GM13977 (cell line): ENCODE measurements at regions not wholly inside any gene's neighbourhood (a gene's known extent, or its start where the extent isn't known, plus 50 kb on each side); places are given as distances from the start of the nearest gene placed in this dataset.

Experiments
- DNase-seq: peaks from one replicate; pipeline ENCODE4 v3.0.0; 2012; ENCODE audit warnings: low spot score
- CTCF ChIP-seq: IDR thresholded peaks from 2 replicates; pipeline ENCODE4 v1.5.1; 2012; ENCODE audit warnings: mild to moderate bottlenecking, control low read depth; ENCODE audit not compliant: insufficient read depth; ENCODE audit errors: extremely low read depth, missing control alignments
- in situ Hi-C: fragments of 300-500 bp; cut with MboI; formaldehyde crosslinking; loops from one replicate; pipeline ENCODE4 v1.12.0; 2022; ENCODE audit warnings: low sequenced_read_pairs, low pct_unique_long_range_greater_than_20kb, mixed read lengths, inconsistent platforms; ENCODE audit not compliant: unreplicated experiment

DNA sequence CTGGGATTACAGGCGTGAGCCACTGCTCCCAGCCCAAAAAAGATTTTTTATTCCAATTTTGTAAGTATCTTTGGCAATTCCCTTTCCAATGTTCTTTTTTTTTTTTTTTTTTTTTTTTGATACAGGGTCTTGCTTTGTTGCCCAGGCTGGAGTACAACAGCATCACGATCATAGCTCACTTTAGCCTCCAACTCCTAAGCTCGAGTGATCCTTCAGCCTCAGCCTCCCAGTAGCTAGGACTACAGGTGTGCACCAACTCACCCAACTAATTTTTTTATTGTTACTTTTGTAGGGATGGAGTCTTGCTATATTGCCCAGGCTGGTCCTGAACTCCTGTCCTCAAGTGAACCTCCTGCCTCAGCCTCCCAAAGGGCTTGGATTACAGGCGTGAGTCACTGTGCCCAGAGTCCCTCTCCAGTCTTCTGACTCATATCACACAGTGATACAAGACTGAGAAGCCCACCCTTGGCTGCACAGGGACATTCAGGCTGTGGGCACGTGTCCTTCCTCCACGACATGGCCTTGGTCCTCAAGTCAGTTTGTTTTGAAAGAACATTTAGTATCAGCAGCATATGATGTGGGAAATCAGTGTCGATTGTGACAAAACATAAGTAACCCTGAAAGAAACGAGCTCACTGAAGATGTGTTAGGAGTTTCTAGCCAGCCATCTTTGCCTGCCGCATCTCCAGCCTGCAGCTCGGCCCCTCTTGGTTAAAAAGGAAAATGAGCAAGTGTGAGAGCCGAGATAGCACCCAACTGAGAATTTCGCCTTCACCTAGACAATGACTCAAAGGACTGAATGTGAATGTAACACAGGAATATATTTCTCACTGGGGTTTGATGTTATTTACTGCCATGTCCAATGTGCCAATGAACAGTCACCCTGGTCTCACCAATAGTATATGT is 175.5 kb downstream of the MN1 start:
- in situ Hi-C loops, result no loop called here
- TF ChIP-seq CTCF, result no peak
- DNase-seq, result no peak

DNA sequence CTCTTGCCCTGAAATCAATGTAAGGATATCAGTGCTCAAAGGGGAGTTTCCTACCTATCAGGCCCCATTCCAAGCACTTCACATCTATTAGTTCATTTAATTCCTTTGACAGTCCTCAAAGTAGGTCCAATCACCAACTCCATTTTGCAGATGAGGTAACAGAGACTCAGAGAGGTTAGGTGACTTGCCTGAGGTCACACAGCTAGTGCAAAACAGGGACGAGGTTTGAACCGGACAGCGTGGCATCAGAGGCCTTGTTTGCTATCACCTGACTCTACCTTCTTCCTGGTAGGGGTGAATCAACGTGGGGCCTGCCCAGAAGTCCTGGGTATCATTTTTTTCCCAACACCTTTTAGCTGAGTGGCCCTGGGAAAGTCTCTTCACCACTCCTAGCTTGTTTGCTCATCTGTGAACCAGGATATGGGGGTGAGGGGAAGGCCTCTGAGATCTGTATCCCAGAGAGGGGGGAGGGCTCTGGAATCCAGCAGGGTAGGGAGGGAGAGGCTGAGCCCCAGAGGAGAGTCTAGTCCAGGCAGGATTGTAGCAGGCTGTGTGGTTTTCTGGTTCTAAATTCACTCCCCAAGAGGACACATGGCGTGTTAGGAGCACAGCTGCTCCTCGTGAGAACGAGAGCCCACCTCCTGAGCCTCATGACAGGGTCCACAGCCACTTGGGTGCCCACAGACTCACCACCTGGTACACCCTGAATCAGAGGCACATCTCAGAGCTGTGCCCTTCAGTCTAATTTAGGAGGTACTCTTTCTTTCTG is 174.7 kb downstream of the MN1 start:
- DNase-seq, result no peak
- in situ Hi-C loops, result no loop called here
- TF ChIP-seq CTCF, result no peak

- DNase-seq, result no peak
- no peak for TF ChIP-seq CTCF
- in situ Hi-C loops, result no loop called here
Observed at GRCh38 chr22:27627444-27627833, 174.1 kb downstream of the MN1 start.

DNA sequence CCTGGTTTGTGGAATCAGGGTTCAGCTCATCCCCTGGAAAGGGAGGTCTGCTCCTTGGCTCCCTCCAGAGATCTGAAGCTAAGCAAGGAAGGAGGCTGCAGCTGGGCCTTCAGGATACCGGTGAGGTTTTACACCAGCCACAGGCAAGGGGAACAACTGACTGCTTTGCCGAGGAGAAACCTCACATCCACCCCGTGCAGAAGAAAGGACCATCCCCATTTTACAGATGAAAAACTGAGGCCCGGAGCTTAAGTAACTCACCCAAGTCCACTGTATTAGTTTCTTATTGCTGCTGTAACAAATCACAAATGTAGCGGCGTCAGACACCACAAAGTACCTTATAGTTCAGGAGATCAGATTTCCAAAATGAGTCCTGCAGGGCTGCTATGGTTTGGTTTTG is 173.7 kb downstream of the MN1 start:
- no peak for TF ChIP-seq CTCF
- in situ Hi-C loops, result no loop called here
- no peak for DNase-seq

DNA sequence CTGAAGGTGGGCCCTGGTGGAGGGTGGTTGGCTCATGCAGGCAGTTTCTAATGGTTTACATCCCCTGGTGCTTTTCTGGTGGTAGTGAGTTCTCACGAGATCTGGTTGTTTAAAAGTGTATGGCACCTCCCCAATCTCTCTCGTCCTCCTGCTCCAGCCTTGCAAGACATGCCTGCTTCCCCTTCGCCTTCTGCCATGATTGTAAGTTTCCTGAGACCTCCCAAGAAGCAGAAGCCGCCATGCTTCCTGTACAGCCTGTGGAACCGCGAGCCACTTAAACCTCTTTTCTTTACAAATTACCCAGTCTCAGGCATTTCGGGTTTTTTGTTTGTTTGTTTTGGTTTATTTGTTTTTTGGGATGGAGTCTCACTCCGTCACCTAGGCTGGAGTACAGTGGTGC is 173.2 kb downstream of the MN1 start:
- DNase-seq, result no peak
- in situ Hi-C loops, result no loop called here
- TF ChIP-seq CTCF, result no peak

- in situ Hi-C loops, result no loop called here
- TF ChIP-seq CTCF, result no peak
- DNase-seq, result no peak
Observed at GRCh38 chr22:27628891-27629631, 172.5 kb downstream of the MN1 start.
